K562 (cell line): ENCODE measurements at regions not wholly inside any gene's neighbourhood (a gene's known extent, or its start where the extent isn't known, plus 50 kb on each side); places are given as distances from the start of the nearest gene placed in this dataset.

ENCODE experiments used
- CBX8 ChIP-seq: fragments of 200-600 bp; sonication (generic); IDR thresholded peaks from 2 replicates; pipeline ENCODE4 v1.6.1; 2012; ENCODE audit warnings: borderline replicate concordance, mixed run types, low read depth, mild to moderate bottlenecking, moderate library complexity, mixed read lengths, low read length, control low read depth, inconsistent platforms; ENCODE audit not compliant: poor library complexity, severe bottlenecking; ENCODE audit errors: extremely low read depth
- MAFF ChIP-seq: IDR thresholded peaks from 2 replicates; pipeline ENCODE4 v1.6.1; 2012; ENCODE audit warnings: low read length, improper control_type of control experiment
- REST ChIP-seq, 2 experiments: fragments of 450-650 bp; formaldehyde crosslinking in 1 of 2; IDR thresholded peaks; 2 replicates each; pipeline versions ENCODE4 v1.4.0 to v1.6.1; 2014 to 2020; ENCODE audit warnings: mild to moderate bottlenecking in 2 of 2, borderline replicate concordance in 1 of 2, low read depth in 1 of 2
- SNIP1 ChIP-seq: fragments of 450-650 bp; IDR thresholded peaks from 2 replicates; pipeline ENCODE4 v1.7.1; 2017; ENCODE audit warnings: low read depth, mild to moderate bottlenecking
- SREBF1 ChIP-seq: fragments of 150-350 bp; IDR thresholded peaks from 2 replicates; pipeline ENCODE4 v1.6.1; 2014; ENCODE audit warnings: antibody characterized with exemption, low read depth, low read length, borderline replicate concordance

DNA sequence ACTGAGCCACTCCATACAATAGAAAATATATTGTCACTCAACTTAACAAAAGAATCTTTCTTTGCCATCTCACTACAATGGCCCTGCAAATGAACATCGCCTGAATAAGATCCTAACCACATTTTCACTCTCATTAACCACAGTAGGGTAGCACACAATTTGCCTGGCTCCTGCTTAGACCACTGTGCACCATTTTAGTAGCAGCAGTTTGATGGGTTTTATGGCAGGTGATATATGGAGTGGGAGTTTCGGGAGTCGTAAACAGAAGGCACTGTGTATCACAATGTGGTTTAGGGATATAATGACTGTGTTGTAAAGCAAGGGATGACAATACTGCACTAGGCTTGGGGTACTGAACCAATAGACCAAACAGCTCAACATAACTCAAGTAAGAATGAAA is 617.4 kb downstream of the BCL11A start (continued):
- TF ChIP-seq REST (IDR thresholded peaks at IDR 0.05; ENCODE audit: borderline replicate concordance), result no peak
- TF ChIP-seq REST (CRISPR knock-in tag; IDR thresholded peaks at IDR 0.05; ENCODE audit: low read depth), result no peak
- TF ChIP-seq MAFF, result no peak
- TF ChIP-seq SREBF1, result no peak
- no peak for TF ChIP-seq SNIP1
- TF ChIP-seq CBX8, result no peak
